Mammary epithelial cell (primary cell): ENCODE measurements at regions not wholly inside any gene's neighbourhood (a gene's known extent, or its start where the extent isn't known, plus 50 kb on each side); places are given as distances from the start of the nearest gene placed in this dataset.

Experiments
- CTCF ChIP-seq, 2 donors: IDR thresholded peaks in 1 of 2; conservative IDR thresholded peaks in 1 of 2; 2 replicates each; pipeline ENCODE4 v1.5.1; 2011 to 2012; ENCODE audit warnings: inconsistent platforms in 2 of 2, low read length in 2 of 2, mild to moderate bottlenecking in 2 of 2, control low read depth in 1 of 2, low read depth in 1 of 2; ENCODE audit not compliant: insufficient read depth in 1 of 2; ENCODE audit errors: extremely low read depth in 1 of 2
- EZH2 ChIP-seq: IDR thresholded peaks from 2 replicates; pipeline ENCODE4 v1.6.1; 2012; ENCODE audit warnings: low read length, inconsistent platforms, borderline replicate concordance

- TF ChIP-seq CTCF (conservative IDR thresholded peaks at IDR 0.05 in 1 of 2, IDR thresholded peaks at IDR 0.05 in 1 of 2; ENCODE audit: extremely low read depth in 1 of 2, insufficient read depth in 1 of 2, low read depth in 1 of 2, low read length in 2 of 2) (no peak), EZH2 (no peak)
Measured at GRCh38 chr22:49536571-49537131, 291.0 kb downstream of the BRD1 start.
